ENCODE measurements at regions not wholly inside any gene's neighbourhood (a gene's known extent, or its start where the extent isn't known, plus 50 kb on each side); places are given as distances from the start of the nearest gene placed in this dataset.

GRCh38 chr4:116639070-116639577 is 446.3 kb downstream of the TRAM1L1 start:
- TF ChIP-seq CTCF (IDR thresholded peaks at IDR 0.05), result no peak
- no peak for TF ChIP-seq POLR2A (IDR thresholded peaks at IDR 0.05)
